Esophagus muscularis mucosa (tissue), 4 donors: ENCODE measurements at regions not wholly inside any gene's neighbourhood (a gene's known extent, or its start where the extent isn't known, plus 50 kb on each side); places are given as distances from the start of the nearest gene placed in this dataset.
"Not testable (repeated sequence)": the region's sequence is repeated elsewhere in the genome, so short reads cannot be mapped to it uniquely, and the experiment has no call there.

Experiments
- DNase-seq: peaks from one replicate; pipeline ENCODE4 v3.0.0-alpha.2; 2017; ENCODE audit errors: extremely low spot score
- H3K27ac ChIP-seq, 4 donors: fragments of 200-600 bp; sonication (generic); replicated peaks in 1 of 4; 1 replicate in 3 of 4; 2 replicates in 1 of 4; pipeline ENCODE4 v1.5.1; 2016 to 2019; ENCODE audit warnings: mild to moderate bottlenecking in 1 of 4
- H3K27me3 ChIP-seq, 4 donors: fragments of 200-600 bp; sonication (generic); one replicate each; pipeline versions ENCODE4 v1.5.1 to v1.6.0; 2016 to 2019
- H3K36me3 ChIP-seq, 4 donors: fragments of 200-600 bp; sonication (generic); one replicate each; pipeline ENCODE4 v1.5.1; 2016 to 2019
- H3K4me1 ChIP-seq, 4 donors: fragments of 200-600 bp; sonication (generic); one replicate each; pipeline ENCODE4 v1.5.1; 2016 to 2019
- H3K4me3 ChIP-seq, 4 donors: fragments of 200-600 bp; sonication (generic); 1 replicate in 2 of 4; 2 replicates in 2 of 4; pipeline ENCODE4 v1.5.1; 2016 to 2019; ENCODE audit warnings: mild to moderate bottlenecking in 4 of 4, moderate library complexity in 1 of 4
- H3K9me3 ChIP-seq, 4 donors: fragments of 200-600 bp; sonication (generic); 1 replicate in 3 of 4; 2 replicates in 1 of 4; pipeline ENCODE4 v1.5.1; 2016 to 2019
- CTCF ChIP-seq, 3 experiments: fragments of 200-600 bp in 2 of 3; fragments of 450-650 bp in 1 of 3; sonication (generic) in 2 of 3; IDR thresholded peaks; one replicate each; pipeline ENCODE4 v1.5.1; 2017 to 2019; ENCODE audit warnings: antibody characterized with exemption in 3 of 3, mild to moderate bottlenecking in 2 of 3, moderate library complexity in 1 of 3
- EP300 ChIP-seq: sonication (generic); formaldehyde crosslinking; IDR thresholded peaks from one replicate; pipeline ENCODE4 v1.6.1; 2017; ENCODE audit warnings: antibody characterized with exemption
- POLR2A ChIP-seq: fragments of 450-650 bp; IDR thresholded peaks from one replicate; pipeline ENCODE4 v1.6.1; 2017; ENCODE audit warnings: antibody characterized with exemption, moderate library complexity, mild to moderate bottlenecking, low read depth
- POLR2AphosphoS5 ChIP-seq, 2 donors: sonication (generic); formaldehyde crosslinking; IDR thresholded peaks; one replicate each; pipeline ENCODE4 v1.6.1; 2017; ENCODE audit warnings: antibody characterized with exemption in 2 of 2
- WGBS: methylation state at CpG from one replicate; pipeline ENCODE4 v1.1.5; 2018; 5-methylcytosine and 5-hydroxymethylcytosine counted together
- intact Hi-C: fragments of 100-400 bp; cut with DNase I; formaldehyde crosslinking; loops from one replicate; pipeline ENCODE4 v1.15.1; 2023

- no peak for DNase-seq
- intact Hi-C loops: no loop called here
- H3K9me3 ChIP-seq: peaks cover 0 to 4% (median 2%) of the 10 kb centered on the region in 4 donors
Measured at GRCh38 chr5:169519358-169519757, 64.2 kb upstream of the SPDL1 start.

GRCh38 chr5:169518779-169519178, 64.8 kb upstream of the SPDL1 start:
- H3K27ac ChIP-seq, H3K36me3 ChIP-seq, H3K4me1 ChIP-seq, H3K4me3 ChIP-seq, H3K27me3 ChIP-seq, DNase-seq, intact Hi-C loops, H3K9me3 ChIP-seq: not testable (repeated sequence)

More at GRCh38 chr5:169519358-169519757, 64.2 kb upstream of the SPDL1 start:
- TF ChIP-seq POLR2A (no peak), CTCF (IDR thresholded peaks at IDR 0.05) (no peak), EP300 (no peak), POLR2AphosphoS5 (IDR thresholded peaks at IDR 0.05) (no peak)
- Histone ChIP-seq H3K27me3 (no peaks in the 10 kb centered on the region), H3K27ac (no peak overlapping the region), H3K36me3 (no peaks in the 10 kb centered on the region), H3K4me1 (peaks cover 0 to 6% (median 2%) of the 10 kb centered on the region in 4 donors), H3K4me3 (no peak overlapping the region)

- H3K4me1 ChIP-seq: no peaks in the 10 kb centered on the region
- no peak overlapping the region for H3K27ac ChIP-seq
- no peak for DNase-seq
- TF ChIP-seq POLR2A (no peak), POLR2AphosphoS5 (IDR thresholded peaks at IDR 0.05) (no peak), EP300 (no peak), CTCF (IDR thresholded peaks at IDR 0.05) (no peak)
- no peaks in the 10 kb centered on the region for H3K27me3 ChIP-seq
- 87% methylated on average over 4 of the region's 4 CpGs for WGBS
- H3K9me3 ChIP-seq: no peaks in the 10 kb centered on the region
- no peaks in the 10 kb centered on the region for H3K36me3 ChIP-seq
- intact Hi-C loops: no loop called here
- H3K4me3 ChIP-seq: no peak overlapping the region
Measured at GRCh38 chr5:169512385-169512784, 71.2 kb upstream of the SPDL1 start.

GRCh38 chr5:169511708-169512107, 71.9 kb upstream of the SPDL1 start:
- H3K9me3 ChIP-seq: no peaks in the 10 kb centered on the region
- intact Hi-C loops: no loop called here
- H3K4me1 ChIP-seq: no peaks in the 10 kb centered on the region
- H3K36me3 ChIP-seq: no peaks in the 10 kb centered on the region
- 74% methylated on average over 3 of the region's 3 CpGs for WGBS
- no peak overlapping the region for H3K27ac ChIP-seq
- no peak for DNase-seq
- H3K27me3 ChIP-seq: no peaks in the 10 kb centered on the region
- no peak overlapping the region for H3K4me3 ChIP-seq
- no peak for TF ChIP-seq CTCF (IDR thresholded peaks at IDR 0.05)
- TF ChIP-seq EP300: no peak
- TF ChIP-seq POLR2A: no peak
- no peak for TF ChIP-seq POLR2AphosphoS5 (IDR thresholded peaks at IDR 0.05)

- WGBS: 46% methylated on average over 1 of the region's 1 CpG
- intact Hi-C loops: no loop called here
- Histone ChIP-seq H3K4me1 (no peaks in the 10 kb centered on the region), H3K36me3 (no peaks in the 10 kb centered on the region), H3K4me3 (no peak overlapping the region), H3K27ac (no peak overlapping the region), H3K27me3 (no peaks in the 10 kb centered on the region), H3K9me3 (no peaks in the 10 kb centered on the region)
- no peak for DNase-seq
- TF ChIP-seq POLR2A (no peak), POLR2AphosphoS5 (IDR thresholded peaks at IDR 0.05) (no peak), EP300 (no peak), CTCF (IDR thresholded peaks at IDR 0.05) (no peak)
Measured at GRCh38 chr5:169507051-169507450, 76.5 kb upstream of the SPDL1 start.
